A673 (cell line): ENCODE measurements at regions not wholly inside any gene's neighbourhood (a gene's known extent, or its start where the extent isn't known, plus 50 kb on each side); places are given as distances from the start of the nearest gene placed in this dataset.

Experiments used
- BruUV-seq: library from RNA; stranded (reverse); fragments of 400-500 nt; replicated peaks from 2 replicates; lab custom pipeline; 2021; lab: Mats Ljungman, UMichigan
- CTCF ChIA-PET: fragments of 300-600 bp; sonication (Branson Sonifier 250); formaldehyde crosslinking; loops from one replicate; lab custom pipeline; 2022; ENCODE audit warnings: antibody characterized with exemption; lab: Charles Lee
- POLR2A ChIA-PET: fragments of 300-600 bp; sonication (Branson Sonifier 250); formaldehyde crosslinking; loops from one replicate; lab custom pipeline; 2022; ENCODE audit warnings: antibody characterized with exemption; ENCODE audit not compliant: low non-redundant PET; lab: Charles Lee
- DNase-seq: peaks from one replicate; pipeline ENCODE4 v3.0.0-alpha.2; 2015; ENCODE audit warnings: low spot score
- H3K27ac ChIP-seq: fragments of 200-600 bp; sonication (generic); 2 replicates; pipeline ENCODE4 v1.5.1; 2016; ENCODE audit warnings: mixed run types, low read depth, mild to moderate bottlenecking, mixed read lengths, antibody characterized with exemption, low read length; ENCODE audit not compliant: poor library complexity, severe bottlenecking
- H3K27me3 ChIP-seq: fragments of 200-600 bp; sonication (generic); replicated peaks from 2 replicates; pipeline ENCODE4 v1.6.1; 2017; ENCODE audit warnings: mixed run types, low read depth, mild to moderate bottlenecking, mixed read lengths, antibody characterized with exemption, low read length; ENCODE audit not compliant: insufficient read depth, poor library complexity
- H3K36me3 ChIP-seq: fragments of 200-600 bp; sonication (generic); 2 replicates; pipeline ENCODE4 v1.6.1; 2016; ENCODE audit warnings: mixed run types, mild to moderate bottlenecking, mixed read lengths, antibody characterized with exemption, low read length; ENCODE audit not compliant: insufficient read depth, poor library complexity, severe bottlenecking
- H3K4me1 ChIP-seq: fragments of 200-600 bp; sonication (generic); 2 replicates; pipeline ENCODE4 v1.6.1; 2017; ENCODE audit warnings: mixed run types, mild to moderate bottlenecking, mixed read lengths, antibody characterized with exemption, low read length; ENCODE audit not compliant: insufficient read depth, poor library complexity, severe bottlenecking
- H3K4me3 ChIP-seq: fragments of 200-600 bp; sonication (generic); 2 replicates; pipeline ENCODE4 v1.5.1; 2016; ENCODE audit warnings: low read depth, mixed run types, mild to moderate bottlenecking, mixed read lengths, low read length; ENCODE audit not compliant: poor library complexity, severe bottlenecking
- H3K9me3 ChIP-seq: fragments of 200-600 bp; sonication (generic); 2 replicates; pipeline ENCODE4 v1.6.1; 2016; ENCODE audit warnings: mixed run types, low read depth, mild to moderate bottlenecking, mixed read lengths, antibody characterized with exemption, low read length; ENCODE audit not compliant: poor library complexity, severe bottlenecking
- CTCF ChIP-seq: fragments of 300-800, 200-600 bp; sonication (generic); conservative IDR thresholded peaks from 2 replicates; pipeline ENCODE4 v1.5.1; 2017; ENCODE audit warnings: low read depth, mild to moderate bottlenecking, antibody characterized with exemption, low read length, moderate library complexity, mixed read lengths
- EZH2 ChIP-seq: fragments of 200-600 bp; sonication (generic); IDR thresholded peaks from 2 replicates; pipeline ENCODE4 v1.6.1; 2017; ENCODE audit warnings: borderline replicate concordance, low read depth, mild to moderate bottlenecking, mixed read lengths, antibody characterized with exemption, low read length; ENCODE audit not compliant: poor library complexity, severe bottlenecking
- intact Hi-C: fragments of 100-400 bp; cut with micrococcal nuclease; formaldehyde crosslinking; loops from one replicate; pipeline ENCODE4 v1.10.0; 2022; ENCODE audit not compliant: unreplicated experiment

- Histone ChIP-seq H3K4me1 (no peaks in the 10 kb centered on the region), H3K4me3 (no peak overlapping the region), H3K27me3 (peaks cover 4% of the 10 kb centered on the region), H3K27ac (no peak overlapping the region), H3K9me3 (peaks cover 5% of the 10 kb centered on the region), H3K36me3 (no peaks in the 10 kb centered on the region)
- ChIA-PET CTCF (no interaction called here), POLR2A (no interaction called here)
- intact Hi-C loops, result no loop called here
- no TSS peak for BruUV-seq
- no peak for DNase-seq
- TF ChIP-seq EZH2 (no peak), CTCF (no peak)
Observed at GRCh38 chr1:4452701-4453100, 201.7 kb upstream of the AJAP1 start.

DNA sequence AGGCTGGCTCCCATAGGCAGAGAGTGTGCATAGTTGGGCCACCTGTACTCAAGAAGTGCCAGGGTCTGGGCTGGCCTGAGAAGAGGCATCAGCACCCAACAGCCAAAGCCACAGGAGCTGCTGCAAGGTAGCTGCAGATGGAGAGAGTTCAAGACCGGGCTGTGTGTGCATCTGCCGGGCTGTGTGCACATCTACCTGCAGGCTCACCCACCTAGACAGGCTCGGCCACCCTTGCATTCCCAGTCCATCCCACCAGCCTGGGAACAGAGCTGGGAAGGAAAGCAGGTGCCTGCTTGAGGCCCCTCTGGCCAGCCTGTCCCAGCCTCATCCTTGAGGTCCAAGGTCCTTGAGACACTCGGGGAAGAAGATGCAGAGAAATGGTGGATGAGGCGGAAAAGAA, 194.4 kb upstream of the AJAP1 start:
- H3K36me3 ChIP-seq, result no peaks in the 10 kb centered on the region
- H3K27ac ChIP-seq, result no peak overlapping the region
- DNase-seq, result no peak
- no peak overlapping the region for H3K4me3 ChIP-seq
- H3K27me3 ChIP-seq, result no peaks in the 10 kb centered on the region
- TF ChIP-seq CTCF, result no peak
- TF ChIP-seq EZH2, result no peak
- intact Hi-C loops, result no loop called here
- BruUV-seq, result no TSS peak
- ChIA-PET CTCF (no interaction called here), POLR2A (no interaction called here)
- H3K4me1 ChIP-seq, result no peaks in the 10 kb centered on the region
- H3K9me3 ChIP-seq, result peaks cover 8% of the 10 kb centered on the region

GRCh38 chr1:4460651-4461050, 193.8 kb upstream of the AJAP1 start:
- Histone ChIP-seq H3K27ac (no peak overlapping the region), H3K36me3 (no peaks in the 10 kb centered on the region), H3K4me1 (no peaks in the 10 kb centered on the region), H3K9me3 (peaks cover 7% of the 10 kb centered on the region), H3K4me3 (no peak overlapping the region), H3K27me3 (no peaks in the 10 kb centered on the region)
- TF ChIP-seq CTCF (no peak), EZH2 (no peak)
- intact Hi-C loops, result no loop called here
- no peak for DNase-seq
- BruUV-seq, result no TSS peak
- ChIA-PET CTCF (no interaction called here), POLR2A (no interaction called here)
